ENCODE measurements at regions not wholly inside any gene's neighbourhood (a gene's known extent, or its start where the extent isn't known, plus 50 kb on each side); places are given as distances from the start of the nearest gene placed in this dataset.

DNA sequence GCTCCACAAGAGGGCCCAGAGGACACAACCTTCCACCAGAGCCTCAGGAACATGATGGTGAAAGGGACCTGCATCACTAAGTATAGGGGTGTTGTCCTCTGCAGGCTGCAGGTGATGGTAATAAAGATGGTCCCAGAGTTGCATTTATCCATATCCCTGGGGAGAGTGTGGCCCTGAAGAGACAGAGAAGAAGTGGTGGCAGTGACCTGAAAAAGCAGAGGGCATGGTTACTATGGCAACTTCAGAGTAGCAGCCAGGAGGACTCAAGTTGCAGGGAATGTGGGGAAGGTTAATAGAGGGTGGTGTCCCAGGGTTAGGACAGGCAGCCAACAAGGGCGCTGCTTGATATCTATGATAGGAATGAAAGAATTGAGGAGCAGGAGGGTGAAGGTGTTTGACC lies 57.1 kb downstream of the HLA-A start:
- TF ChIP-seq, protein P1, sequence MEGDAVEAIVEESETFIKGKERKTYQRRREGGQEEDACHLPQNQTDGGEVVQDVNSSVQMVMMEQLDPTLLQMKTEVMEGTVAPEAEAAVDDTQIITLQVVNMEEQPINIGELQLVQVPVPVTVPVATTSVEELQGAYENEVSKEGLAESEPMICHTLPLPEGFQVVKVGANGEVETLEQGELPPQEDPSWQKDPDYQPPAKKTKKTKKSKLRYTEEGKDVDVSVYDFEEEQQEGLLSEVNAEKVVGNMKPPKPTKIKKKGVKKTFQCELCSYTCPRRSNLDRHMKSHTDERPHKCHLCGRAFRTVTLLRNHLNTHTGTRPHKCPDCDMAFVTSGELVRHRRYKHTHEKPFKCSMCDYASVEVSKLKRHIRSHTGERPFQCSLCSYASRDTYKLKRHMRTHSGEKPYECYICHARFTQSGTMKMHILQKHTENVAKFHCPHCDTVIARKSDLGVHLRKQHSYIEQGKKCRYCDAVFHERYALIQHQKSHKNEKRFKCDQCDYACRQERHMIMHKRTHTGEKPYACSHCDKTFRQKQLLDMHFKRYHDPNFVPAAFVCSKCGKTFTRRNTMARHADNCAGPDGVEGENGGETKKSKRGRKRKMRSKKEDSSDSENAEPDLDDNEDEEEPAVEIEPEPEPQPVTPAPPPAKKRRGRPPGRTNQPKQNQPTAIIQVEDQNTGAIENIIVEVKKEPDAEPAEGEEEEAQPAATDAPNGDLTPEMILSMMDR (IDR thresholded peaks at IDR 0.05; ENCODE audit: insufficient read depth, low read length), result no peak
- TF ChIP-seq, protein P2, sequence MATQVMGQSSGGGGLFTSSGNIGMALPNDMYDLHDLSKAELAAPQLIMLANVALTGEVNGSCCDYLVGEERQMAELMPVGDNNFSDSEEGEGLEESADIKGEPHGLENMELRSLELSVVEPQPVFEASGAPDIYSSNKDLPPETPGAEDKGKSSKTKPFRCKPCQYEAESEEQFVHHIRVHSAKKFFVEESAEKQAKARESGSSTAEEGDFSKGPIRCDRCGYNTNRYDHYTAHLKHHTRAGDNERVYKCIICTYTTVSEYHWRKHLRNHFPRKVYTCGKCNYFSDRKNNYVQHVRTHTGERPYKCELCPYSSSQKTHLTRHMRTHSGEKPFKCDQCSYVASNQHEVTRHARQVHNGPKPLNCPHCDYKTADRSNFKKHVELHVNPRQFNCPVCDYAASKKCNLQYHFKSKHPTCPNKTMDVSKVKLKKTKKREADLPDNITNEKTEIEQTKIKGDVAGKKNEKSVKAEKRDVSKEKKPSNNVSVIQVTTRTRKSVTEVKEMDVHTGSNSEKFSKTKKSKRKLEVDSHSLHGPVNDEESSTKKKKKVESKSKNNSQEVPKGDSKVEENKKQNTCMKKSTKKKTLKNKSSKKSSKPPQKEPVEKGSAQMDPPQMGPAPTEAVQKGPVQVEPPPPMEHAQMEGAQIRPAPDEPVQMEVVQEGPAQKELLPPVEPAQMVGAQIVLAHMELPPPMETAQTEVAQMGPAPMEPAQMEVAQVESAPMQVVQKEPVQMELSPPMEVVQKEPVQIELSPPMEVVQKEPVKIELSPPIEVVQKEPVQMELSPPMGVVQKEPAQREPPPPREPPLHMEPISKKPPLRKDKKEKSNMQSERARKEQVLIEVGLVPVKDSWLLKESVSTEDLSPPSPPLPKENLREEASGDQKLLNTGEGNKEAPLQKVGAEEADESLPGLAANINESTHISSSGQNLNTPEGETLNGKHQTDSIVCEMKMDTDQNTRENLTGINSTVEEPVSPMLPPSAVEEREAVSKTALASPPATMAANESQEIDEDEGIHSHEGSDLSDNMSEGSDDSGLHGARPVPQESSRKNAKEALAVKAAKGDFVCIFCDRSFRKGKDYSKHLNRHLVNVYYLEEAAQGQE (IDR thresholded peaks at IDR 0.05; ENCODE audit: insufficient replicate concordance, low read depth), result no peak
